HUES6 (cell line): ENCODE measurements at regions not wholly inside any gene's neighbourhood (a gene's known extent, or its start where the extent isn't known, plus 50 kb on each side); places are given as distances from the start of the nearest gene placed in this dataset.

Source experiments
- H3K27ac ChIP-seq: 2 replicates; pipeline ENCODE4 v1.7.0; 2013; ENCODE audit warnings: low read depth, mild to moderate bottlenecking, low read length, inconsistent platforms
- H3K27me3 ChIP-seq: 2 replicates; pipeline ENCODE4 v1.6.1; 2013; ENCODE audit warnings: low read length; ENCODE audit not compliant: control insufficient read depth, insufficient read depth
- H3K36me3 ChIP-seq: 2 replicates; pipeline ENCODE4 v1.6.1; 2013; ENCODE audit warnings: low read length; ENCODE audit not compliant: control insufficient read depth, insufficient read depth
- H3K4me1 ChIP-seq: 2 replicates; pipeline ENCODE4 v1.6.1; 2013; ENCODE audit warnings: low read length; ENCODE audit not compliant: control insufficient read depth, insufficient read depth
- H3K4me3 ChIP-seq: 2 replicates; pipeline ENCODE4 v1.5.1; 2013; ENCODE audit warnings: low read depth, low read length
- H3K9ac ChIP-seq: one replicate; pipeline ENCODE4 v1.6.1; 2013; ENCODE audit warnings: mild to moderate bottlenecking, low read length
- H3K9me3 ChIP-seq: 2 replicates; pipeline ENCODE4 v1.6.1; 2013; ENCODE audit warnings: low read depth, low read length; ENCODE audit not compliant: control insufficient read depth, insufficient read depth

DNA sequence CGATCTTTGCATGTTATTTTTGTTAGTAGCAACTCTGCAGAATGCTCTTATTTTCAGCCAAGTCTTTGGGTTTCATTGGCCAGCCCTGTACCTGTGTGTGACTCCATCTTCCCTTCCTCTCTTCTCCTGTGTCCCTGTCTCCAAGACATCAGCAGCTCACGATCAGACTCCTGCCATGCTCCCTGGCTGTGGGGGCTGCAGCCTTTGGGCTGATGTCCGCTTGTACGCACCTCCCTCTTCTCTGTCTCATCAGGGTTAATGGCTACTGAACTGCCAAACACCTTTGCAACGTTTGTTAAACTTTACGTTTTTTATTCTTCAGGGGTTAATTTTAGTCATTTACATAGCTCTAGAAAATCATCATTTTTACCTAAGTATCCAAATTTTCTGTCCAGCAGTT, 103.5 kb upstream of the RET start:
- no peak overlapping the region for H3K9ac ChIP-seq
- H3K27ac ChIP-seq = no peak overlapping the region
- no peak overlapping the region for H3K4me3 ChIP-seq
- H3K9me3 ChIP-seq = no peaks in the 10 kb centered on the region
- H3K4me1 ChIP-seq = peaks cover 14% of the 10 kb centered on the region; the same call in 1 of the 2 replicates
- H3K27me3 ChIP-seq = no peaks in the 10 kb centered on the region
- H3K36me3 ChIP-seq = no peaks in the 10 kb centered on the region

- no peaks in the 10 kb centered on the region for H3K9me3 ChIP-seq
- no peaks in the 10 kb centered on the region for H3K27me3 ChIP-seq
- no peak overlapping the region for H3K4me3 ChIP-seq
- no peak overlapping the region for H3K27ac ChIP-seq
- H3K4me1 ChIP-seq = peaks cover 19% of the 10 kb centered on the region; the same call in 1 of the 2 replicates
- H3K36me3 ChIP-seq = no peaks in the 10 kb centered on the region
- H3K9ac ChIP-seq = no peak overlapping the region
Measured at GRCh38 chr10:42973870-42974692, 102.8 kb upstream of the RET start.

DNA sequence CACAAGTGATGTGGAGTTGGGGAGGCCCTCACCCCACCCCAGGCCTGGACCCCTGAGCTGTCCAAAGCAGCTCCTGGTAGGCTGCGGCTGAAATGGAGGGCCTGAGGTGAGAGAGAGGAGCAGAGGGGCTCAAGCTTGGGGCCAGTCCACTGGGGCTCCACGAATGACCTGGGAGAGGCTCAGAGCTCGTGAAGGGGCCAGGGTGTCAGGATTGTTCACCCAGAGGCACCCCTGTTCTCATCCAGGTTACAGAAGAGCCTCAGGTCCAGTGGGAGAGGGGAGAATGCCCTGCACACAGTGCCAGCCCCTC, 102.2 kb upstream of the RET start:
- Histone ChIP-seq H3K27me3 (no peaks in the 10 kb centered on the region), H3K27ac (no peak overlapping the region), H3K9me3 (no peaks in the 10 kb centered on the region), H3K36me3 (no peaks in the 10 kb centered on the region), H3K4me1 (peaks cover 23% of the 10 kb centered on the region; the same call in 1 of the 2 replicates), H3K4me3 (no peak overlapping the region), H3K9ac (no peak overlapping the region)

GRCh38 chr10:42975005-42975493, 101.8 kb upstream of the RET start:
- no peaks in the 10 kb centered on the region for H3K36me3 ChIP-seq
- H3K9me3 ChIP-seq = no peaks in the 10 kb centered on the region
- no peak overlapping the region for H3K9ac ChIP-seq
- H3K4me3 ChIP-seq = no peak overlapping the region
- H3K27ac ChIP-seq = no peak overlapping the region
- no peaks in the 10 kb centered on the region for H3K27me3 ChIP-seq
- peaks cover 23% of the 10 kb centered on the region; the same call in 1 of the 2 replicates for H3K4me1 ChIP-seq

GRCh38 chr10:42975558-42976340, 101.1 kb upstream of the RET start:
- no peaks in the 10 kb centered on the region for H3K27me3 ChIP-seq
- H3K36me3 ChIP-seq = no peaks in the 10 kb centered on the region
- H3K9me3 ChIP-seq = no peaks in the 10 kb centered on the region
- H3K4me3 ChIP-seq = no peak overlapping the region
- no peak overlapping the region for H3K27ac ChIP-seq
- peaks cover 17% of the 10 kb centered on the region; the same call in 1 of the 2 replicates for H3K4me1 ChIP-seq
- no peak overlapping the region for H3K9ac ChIP-seq

- no peak overlapping the region for H3K27ac ChIP-seq
- H3K9me3 ChIP-seq = no peaks in the 10 kb centered on the region
- H3K4me1 ChIP-seq = peaks cover 12% of the 10 kb centered on the region; the same call in 1 of the 2 replicates
- no peaks in the 10 kb centered on the region for H3K36me3 ChIP-seq
- H3K4me3 ChIP-seq = no peak overlapping the region
- no peak overlapping the region for H3K9ac ChIP-seq
- H3K27me3 ChIP-seq = no peaks in the 10 kb centered on the region
Measured at GRCh38 chr10:42976351-42977031, 100.4 kb upstream of the RET start.

GRCh38 chr10:42977032-42977416, 99.8 kb upstream of the RET start:
- H3K9me3 ChIP-seq = no peaks in the 10 kb centered on the region
- no peak overlapping the region for H3K4me3 ChIP-seq
- no peak overlapping the region for H3K9ac ChIP-seq
- no peaks in the 10 kb centered on the region for H3K36me3 ChIP-seq
- H3K4me1 ChIP-seq = peaks cover 12% of the 10 kb centered on the region; the same call in 1 of the 2 replicates
- H3K27me3 ChIP-seq = no peaks in the 10 kb centered on the region
- H3K27ac ChIP-seq = no peak overlapping the region

DNA sequence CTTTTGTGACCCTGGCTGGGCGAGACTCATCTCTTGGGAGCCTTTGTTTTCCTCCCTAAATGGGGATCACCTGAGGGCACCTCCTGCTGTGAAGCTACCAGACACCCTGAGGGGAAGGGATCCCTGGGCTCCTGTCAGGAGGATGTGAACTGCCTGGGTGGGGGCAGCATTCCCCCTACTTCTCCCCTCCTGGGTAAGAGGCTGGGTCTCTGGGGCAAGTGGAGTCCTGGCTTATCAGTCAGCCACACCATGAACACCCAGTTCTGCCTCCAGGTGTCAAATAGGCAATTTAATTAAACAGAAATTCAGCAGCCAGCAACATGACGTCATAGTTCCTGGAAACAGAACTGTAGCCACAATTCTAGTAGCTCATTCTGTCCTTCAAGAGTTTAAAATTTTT, 97.7 kb upstream of the RET start:
- Histone ChIP-seq H3K27me3 (no peaks in the 10 kb centered on the region), H3K9ac (no peak overlapping the region), H3K36me3 (no peaks in the 10 kb centered on the region)

GRCh38 chr10:42979721-42980467, 97.0 kb upstream of the RET start:
- no peak overlapping the region for H3K4me3 ChIP-seq
- H3K9ac ChIP-seq = no peak overlapping the region
- H3K4me1 ChIP-seq = peaks cover 12% of the 10 kb centered on the region; the same call in 1 of the 2 replicates
- no peak overlapping the region for H3K27ac ChIP-seq
- no peaks in the 10 kb centered on the region for H3K36me3 ChIP-seq
- H3K27me3 ChIP-seq = no peaks in the 10 kb centered on the region
- no peaks in the 10 kb centered on the region for H3K9me3 ChIP-seq

More for the DNA sequence above, 97.7 kb upstream of the RET start:
- H3K27ac ChIP-seq = no peak overlapping the region
- H3K4me1 ChIP-seq = peaks cover 12% of the 10 kb centered on the region; the same call in 1 of the 2 replicates
- no peak overlapping the region for H3K4me3 ChIP-seq
- H3K9me3 ChIP-seq = no peaks in the 10 kb centered on the region

- Histone ChIP-seq H3K36me3 (no peaks in the 10 kb centered on the region), H3K4me1 (peaks cover 9% of the 10 kb centered on the region; the same call in 1 of the 2 replicates), H3K4me3 (no peak overlapping the region)
Measured at GRCh38 chr10:42980553-42981357, 96.1 kb upstream of the RET start.

More at GRCh38 chr10:42980553-42981357, 96.1 kb upstream of the RET start:
- no peaks in the 10 kb centered on the region for H3K27me3 ChIP-seq
- no peak overlapping the region for H3K27ac ChIP-seq
- no peak overlapping the region for H3K9ac ChIP-seq
- no peaks in the 10 kb centered on the region for H3K9me3 ChIP-seq
